ENCODE measurements at regions not wholly inside any gene's neighbourhood (a gene's known extent, or its start where the extent isn't known, plus 50 kb on each side); places are given as distances from the start of the nearest gene placed in this dataset.
"Not testable (repeated sequence)": the region's sequence is repeated elsewhere in the genome, so short reads cannot be mapped to it uniquely, and the experiment has no call there.

DNA sequence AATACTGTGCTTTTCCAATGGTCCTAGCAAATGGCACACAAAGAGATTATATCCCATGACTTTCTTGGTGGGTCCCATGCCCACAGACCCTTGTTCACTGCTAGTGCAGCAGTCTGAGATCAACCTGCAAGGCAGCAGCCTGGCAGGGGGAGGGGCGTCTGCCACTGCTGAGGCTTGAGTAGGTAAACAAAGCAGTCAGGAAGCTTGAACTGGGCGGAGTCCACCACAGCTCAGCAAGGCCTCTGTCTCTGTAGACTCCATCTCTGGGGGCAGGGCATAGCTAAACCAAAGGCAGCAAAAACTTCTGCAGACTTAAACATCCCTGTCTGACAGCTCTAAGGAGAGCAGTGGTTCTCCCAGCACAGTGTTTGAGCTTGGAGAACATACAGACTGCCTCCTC, 82.9 kb downstream of the ZNF737 start:
- no peak for DNase-seq

DNA sequence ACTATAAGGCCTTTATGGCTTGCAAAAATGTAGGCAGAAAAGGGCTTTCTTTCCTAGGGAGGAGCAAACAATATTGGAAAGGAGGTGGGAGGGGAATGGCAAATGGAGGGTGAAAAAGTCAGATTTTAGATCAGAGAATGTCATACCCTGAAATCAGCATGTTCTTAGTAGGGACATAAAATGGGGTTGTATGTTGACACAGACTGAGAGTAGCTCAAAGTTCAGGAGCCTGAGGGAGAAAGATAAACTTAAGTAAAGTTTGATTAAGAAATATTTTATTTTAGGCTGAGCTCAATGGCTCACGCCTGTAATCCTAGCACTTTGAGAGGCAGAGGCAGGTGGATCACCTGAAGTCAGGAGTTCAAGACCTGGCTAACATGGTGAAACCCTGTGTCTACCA, 83.8 kb downstream of the ZNF737 start:
- no peak for DNase-seq

DNA sequence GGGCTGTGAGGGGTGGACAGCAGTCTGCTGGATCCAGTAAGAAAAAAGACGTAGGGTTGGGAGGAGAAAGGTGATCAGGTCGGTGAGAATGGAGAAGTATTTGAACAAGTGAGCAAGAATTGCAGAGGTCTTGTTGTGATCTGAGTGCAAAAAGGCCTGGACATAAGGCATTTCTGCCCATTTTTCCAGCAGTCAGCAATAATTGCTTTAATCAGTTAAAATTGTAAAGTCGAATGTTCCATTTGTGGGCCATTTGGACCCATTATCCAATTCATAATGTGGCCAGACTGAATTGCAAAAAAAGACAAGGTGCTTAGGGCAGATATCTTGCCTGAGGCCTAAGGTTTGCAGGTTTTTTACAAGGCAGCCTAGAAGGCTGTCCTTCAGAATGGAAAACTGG, 86.1 kb downstream of the ZNF737 start:
- DNase-seq, result no peak

DNA sequence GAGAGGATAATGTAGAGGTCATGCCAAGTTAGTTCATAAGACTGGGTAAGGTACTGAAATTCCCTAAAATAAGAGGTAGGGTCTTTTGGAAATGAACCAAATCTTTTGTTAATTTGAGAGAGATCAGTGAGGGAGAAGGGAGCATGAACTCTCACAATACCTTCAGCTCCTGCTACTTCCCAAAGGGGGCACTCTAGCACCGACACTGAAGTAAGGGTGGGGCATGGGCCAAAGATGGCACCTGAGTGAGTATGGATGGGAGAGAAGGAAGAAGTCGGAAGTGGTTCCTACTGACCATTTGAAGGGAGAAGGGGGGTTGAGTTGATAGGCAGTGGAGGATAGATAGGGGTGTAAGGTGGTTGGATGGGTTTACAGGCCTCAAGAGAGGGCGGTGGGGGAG, 86.6 kb downstream of the ZNF737 start:
- no peak for DNase-seq

DNA sequence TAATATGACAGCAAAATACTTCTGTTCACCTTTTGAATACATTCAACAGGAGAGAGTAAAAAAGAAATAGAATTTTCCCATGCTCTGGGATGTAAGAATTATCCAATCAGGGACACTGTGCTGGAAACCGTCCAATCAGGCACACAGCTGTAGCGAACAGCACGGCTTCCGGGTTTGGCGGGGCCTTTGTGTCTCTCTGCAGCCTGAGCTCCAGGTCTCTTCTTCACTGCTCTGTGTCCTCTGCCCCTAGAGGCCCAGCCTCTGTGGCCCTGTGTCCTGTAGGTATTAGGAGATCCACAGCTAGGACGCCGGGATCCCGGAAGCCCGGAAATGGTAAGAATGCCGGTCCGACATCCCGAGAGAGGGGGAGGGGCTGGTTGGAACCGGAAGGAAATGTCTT, 92.7 kb downstream of the ZNF737 start:
- DNase-seq, result no peak

DNA sequence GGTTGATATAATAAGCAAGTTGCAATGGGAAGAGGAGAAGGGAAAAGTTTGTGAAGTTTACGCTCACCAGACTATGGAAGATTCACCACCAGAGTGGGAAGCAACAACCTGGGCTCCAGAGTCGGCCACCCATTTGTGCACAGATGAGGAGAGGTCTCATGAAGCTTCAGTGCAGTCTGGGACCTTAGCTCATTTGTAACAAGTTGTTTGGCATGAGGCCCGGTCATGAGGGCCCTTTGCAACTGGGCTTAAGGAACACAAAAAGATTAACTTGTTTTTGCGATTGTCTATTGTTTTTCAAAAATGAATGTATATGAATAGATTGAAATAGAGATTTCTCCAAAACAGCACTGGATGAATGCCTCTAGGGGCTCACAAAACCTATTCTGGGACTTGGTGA, 94.2 kb downstream of the ZNF737 start:
- DNase-seq, result no peak

DNA sequence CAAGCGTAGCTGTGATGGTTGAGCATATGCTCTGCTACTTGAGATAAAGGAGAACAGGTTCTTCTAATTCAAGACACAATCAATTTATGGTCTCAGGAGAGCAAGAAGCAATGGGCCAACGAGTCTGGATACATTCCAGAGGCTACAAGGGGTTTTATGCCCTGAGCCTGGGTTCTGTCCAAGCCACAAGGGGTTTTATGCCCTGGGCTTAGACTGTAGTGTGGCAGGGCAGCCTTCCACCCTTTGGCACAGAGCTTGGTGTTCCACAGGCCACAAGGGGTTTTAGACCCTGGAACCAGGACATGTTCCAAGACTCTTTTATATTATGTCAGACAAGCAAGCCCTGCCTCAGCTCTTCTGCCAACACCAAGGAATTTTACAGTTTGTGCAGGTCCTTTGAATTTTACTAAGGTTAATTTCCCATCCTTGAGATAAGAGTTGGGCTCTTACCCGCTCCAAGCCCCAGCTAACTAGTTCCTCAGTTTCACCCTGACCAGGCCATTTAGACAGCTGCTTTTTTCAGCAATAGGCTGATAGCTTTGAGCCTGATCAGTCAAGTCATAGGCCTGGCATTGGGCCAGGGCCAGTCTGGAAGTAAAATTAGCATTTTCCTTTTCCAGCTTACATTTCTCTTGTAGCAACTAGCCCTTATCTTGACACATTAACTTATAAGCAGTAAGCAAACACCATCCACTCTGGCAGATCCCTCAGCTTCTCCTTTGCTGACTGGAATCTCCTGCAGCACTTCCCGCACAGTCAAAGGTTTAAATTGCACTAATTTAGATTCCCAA, 95.0 kb downstream of the ZNF737 start:
- DNase-seq, result no peak

DNA sequence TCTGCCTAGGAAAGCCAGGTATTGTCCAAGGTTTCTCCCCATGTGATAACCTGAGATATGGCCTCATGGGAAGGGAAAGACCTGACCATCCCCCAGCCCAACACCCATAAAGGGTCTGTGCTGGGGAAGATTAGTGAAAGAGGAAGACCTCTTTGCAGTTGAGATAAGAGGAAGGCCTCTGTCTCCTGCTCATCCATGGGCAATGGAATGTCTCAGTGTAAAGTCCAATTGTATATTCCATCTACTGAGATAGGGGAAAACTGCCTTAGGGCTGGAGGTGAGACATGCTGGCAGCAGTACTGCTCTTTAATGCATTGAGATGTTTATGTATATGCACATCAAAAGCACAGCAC, 99.0 kb downstream of the ZNF737 start:
- DNase-seq, result not testable (repeated sequence)

DNA sequence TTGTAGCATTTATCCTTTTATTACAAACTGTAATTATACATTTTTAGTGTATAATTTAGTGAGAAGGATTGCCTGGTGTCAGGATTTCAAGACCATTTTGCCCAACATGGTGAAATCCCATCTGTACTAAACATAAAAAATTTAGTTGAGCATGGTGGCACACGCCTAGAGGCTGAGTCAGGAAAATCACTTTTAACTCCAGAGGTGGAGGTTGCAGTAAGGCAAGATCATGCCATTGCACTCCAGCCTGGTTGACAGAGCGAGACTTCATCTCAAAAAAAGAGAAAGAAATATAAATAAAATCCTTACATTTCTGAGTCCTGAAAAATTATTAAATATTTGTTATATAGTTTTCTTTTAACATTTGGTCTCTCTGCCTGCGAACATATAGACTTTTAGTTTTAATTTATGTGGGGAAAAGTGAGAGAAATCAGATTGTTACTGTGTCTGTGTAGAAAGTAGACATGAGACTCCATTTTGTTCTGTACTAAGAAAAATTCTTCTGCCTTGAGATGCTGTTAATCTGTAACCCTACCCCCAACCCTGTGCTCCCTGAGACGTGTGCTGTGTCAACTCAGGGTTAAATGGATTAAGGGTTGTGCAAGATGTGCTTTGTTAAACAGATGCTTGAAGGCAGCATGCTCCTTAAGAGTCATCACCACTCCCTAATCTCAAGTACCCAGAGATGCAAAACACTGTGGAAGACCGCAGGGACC, 99.5 kb downstream of the ZNF737 start:
- DNase-seq, result not testable (repeated sequence)

DNA sequence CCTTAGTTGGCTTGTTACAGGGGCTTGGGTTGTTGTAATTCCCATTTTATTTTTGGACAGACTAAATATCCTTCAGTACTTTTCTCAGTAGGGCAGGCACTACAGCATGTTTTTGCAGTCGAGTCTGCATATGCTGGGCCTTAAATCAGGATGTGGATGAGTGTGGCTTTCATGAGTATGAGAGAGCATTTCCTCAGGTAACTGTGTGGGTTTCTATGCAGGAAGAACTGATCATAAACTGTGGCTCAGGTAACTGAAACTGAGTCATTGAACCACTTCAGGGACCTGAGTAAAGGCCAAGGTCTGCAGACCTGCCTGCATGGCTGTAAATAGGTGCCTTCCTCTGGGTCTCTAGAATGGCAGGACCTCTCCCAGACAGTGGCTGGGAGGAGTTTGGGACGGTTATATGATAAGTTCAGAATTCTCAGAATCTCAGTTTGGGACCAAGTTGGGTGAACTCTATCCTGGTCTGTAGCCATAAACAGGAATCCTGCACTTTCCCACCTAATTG, 112.1 kb downstream of the ZNF737 start:
- no peak for DNase-seq

DNA sequence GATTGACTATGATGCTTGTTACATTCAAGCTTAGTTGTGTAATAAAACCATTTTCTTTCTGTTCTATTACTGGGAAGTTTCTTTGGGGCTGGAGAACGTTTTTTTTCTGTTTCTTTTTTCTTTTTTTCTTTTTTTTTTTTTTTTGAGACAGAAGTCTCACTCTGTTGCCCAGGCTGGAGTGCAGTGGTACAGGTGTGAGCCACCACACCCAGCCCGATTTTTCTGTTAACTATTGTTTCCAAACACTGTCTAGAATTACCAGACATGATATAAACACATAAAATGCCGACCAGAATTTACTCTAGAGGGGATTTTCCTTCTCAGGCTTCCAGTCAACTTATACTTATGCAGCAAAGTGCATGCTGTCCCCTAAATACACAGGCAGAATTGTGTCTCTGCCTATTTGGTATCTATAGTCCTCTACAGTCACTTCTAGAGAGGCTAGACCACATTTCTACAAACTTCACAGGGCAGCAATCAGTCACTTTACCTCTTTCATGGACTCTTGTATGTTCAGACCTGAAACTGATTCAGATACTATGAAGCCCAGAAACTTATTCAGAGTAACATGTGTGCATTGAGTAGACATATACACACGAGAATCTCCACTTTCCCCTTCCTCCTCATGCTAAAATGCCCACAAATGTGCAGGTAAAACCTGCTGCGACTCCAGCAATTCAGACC, 121.2 kb downstream of the ZNF737 start:
- DNase-seq, result no peak

DNA sequence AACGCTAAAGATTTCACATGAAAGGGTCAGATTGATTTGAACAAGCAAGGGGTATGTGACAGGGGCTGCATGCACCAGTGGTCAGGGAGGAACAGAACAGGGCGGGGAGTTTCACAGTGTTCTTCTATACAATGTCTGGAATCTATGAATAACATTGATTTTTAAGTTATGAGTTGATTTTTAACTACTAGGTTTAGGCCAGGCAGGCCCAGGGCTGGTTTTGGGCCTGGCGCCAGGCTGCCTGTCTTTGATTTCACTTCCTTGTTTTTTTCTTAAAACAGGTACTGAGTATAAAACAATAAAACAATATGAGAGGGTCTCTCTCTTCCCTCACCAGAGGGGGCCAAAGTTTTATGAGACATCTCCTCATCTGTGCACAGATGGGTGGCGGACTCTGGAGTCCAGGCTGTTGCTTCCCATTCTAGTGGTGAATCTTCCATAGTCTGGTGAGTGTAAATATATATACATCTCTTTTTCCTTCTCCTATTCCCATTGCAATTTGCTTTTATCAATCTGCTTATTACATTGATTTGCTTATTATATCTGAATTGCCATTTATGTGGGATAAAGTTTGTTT, 133.2 kb downstream of the ZNF737 start:
- not testable (repeated sequence) for DNase-seq

DNA sequence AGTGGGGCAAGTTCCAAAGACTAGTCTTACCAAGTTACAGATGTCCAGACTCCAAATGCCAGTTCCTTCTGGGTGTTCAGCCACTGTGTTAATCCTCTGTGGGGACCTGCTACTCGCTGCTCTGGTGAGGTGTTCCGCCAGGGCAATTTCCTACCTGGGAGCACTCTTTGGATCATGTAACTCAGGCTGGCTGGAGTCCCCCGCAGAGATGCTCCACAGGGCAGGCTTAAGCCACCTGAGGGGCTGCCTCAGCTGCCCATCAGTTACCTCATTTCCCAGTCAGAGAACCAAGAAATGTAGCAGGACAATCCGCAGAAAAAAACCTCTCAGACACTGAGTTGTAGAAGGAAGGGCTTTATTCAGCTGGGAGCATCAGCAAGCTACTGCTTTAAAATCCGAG, 133.8 kb downstream of the ZNF737 start:
- no peak for DNase-seq

DNA sequence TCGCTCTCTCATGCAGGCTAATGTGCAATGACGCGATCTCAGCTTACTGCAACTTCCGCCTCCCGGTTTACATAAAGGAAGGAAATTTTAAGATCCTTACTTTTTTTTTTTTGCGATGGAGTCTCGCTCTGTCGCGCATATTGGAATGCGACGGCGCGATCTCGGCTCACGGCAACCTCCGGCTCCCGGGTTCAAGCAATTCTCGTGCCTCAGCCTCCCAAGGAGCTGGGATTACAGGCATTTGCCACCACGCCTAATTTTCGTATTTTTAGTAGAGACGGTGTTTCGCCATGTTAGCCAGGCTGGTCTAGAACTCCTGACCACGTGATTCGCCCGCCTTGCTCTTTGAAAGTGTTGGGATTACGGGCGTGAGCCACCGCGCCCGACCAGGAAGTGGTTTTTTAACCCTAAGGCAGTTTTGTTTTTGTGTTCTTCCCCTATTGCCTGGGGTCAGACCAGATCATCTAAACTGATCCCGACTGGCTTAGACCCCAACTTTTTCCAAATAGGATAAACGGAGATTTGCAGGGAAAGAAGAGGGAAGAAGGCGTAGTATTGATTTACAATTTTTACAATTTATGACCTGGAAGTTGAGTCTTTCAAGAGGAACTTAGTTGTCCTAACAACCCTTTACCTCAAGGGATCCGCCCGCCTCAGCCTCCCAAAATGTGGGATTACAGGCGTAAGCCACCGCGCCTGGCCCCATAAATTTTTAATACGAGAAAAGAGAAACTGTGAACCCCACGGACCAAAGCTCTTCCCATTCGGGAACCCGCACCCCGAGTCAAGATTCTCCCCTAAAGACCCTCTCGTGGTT, 142.0 kb downstream of the ZNF737 start:
- DNase-seq, result no peak

DNA sequence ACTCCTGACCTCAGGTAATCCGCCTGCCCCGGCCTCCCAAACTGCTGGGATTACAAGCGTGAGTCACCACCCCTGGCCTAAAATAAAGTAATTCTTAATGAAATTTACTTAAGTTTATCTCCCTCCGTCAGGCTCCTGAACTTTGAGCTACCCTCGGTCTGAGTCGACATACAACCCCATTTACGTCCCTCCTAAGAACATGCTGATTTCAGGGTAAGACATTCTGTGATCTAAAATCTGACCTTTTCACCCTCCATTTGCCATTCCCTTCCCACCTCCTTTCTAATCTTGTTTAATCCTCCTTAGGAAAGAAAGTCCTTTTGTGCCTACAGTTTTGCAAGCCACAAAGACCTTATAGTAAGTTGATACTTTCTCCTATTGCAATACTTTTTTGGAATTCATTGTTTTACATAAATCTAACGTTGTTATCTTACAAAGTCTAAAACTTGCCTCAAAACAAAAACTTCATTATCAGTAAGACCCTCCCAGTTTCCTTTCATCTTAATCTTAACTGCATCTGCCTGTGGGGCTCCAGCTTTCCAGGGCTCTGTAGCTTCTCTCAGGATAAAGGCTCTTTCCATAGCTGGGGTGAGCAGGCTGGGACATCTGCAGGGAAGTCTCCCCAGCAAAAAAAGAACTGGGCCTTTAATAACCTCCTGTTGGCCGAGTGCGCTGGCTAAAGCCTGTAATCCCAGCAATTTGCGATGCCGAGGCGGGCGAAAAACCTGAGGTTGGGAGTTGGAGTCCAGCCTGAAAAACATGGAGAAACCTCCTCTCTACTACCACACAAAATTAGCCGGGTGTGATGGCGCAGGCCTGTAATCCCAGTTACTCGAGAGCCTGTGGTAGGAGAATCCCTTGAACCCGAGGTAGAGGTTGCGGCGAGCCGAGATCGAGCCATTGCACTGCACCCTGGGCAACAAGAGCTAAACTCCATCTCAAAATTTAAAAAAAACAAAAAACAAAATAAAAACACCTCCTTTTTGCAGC, 143.1 kb downstream of the ZNF737 start:
- no peak for DNase-seq

DNA sequence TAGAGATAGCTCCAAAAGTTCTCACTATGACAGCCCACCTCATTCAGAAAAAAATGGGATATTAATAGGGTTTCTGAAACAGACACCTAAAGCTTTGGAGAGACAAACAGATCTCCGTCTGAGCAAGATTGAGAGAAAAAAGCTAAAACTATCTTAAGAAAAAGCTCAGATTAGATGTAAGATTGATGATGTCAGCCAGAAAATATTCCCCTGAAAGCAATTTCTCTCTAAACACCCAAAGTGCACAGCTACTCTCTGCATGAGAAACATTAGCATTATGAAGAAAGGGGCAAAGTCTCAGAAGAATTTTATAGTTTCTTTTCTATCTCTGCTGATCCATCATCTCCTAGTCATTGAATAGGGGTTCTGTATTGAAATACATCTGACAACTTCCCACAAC, 148.9 kb downstream of the ZNF737 start:
- no peak for DNase-seq

DNA sequence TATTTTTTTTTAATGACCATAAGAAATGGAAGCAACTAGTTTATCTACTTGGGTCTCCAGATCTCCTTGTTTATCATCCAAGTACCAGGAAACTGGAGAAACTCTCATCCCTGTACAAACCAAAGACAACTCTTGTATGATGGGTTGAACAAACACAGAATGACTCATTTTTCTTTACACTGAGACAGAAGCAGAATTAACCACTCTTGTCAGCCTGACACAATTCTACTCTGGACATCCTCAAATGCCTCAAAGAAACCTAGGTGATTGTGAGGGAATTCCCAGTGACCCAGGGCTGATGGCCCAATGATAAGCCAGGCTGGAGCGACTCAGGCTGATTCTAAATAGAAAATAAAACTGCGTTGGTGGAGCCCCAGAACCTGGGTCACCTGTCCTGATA, 151.5 kb downstream of the ZNF737 start:
- no peak for DNase-seq

DNA sequence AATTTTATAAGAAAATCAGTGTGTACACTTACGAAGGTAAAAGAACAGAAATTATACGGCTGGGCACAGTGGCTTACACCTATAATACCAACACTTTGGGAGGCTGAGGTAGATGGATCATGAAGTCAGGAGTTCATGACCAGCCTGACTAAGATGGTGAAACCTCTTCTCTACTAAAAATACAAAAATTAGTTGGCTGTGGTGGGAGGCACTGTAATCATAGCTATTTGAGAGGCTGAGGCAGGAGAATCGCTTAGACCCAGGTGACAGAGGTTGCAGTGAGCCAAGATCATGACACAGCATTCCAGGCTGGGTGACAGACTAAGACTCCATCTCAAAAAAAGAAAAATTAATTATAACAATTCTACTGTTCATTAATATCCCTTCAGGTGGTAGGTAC, 151.9 kb downstream of the ZNF737 start:
- DNase-seq, result no peak

DNA sequence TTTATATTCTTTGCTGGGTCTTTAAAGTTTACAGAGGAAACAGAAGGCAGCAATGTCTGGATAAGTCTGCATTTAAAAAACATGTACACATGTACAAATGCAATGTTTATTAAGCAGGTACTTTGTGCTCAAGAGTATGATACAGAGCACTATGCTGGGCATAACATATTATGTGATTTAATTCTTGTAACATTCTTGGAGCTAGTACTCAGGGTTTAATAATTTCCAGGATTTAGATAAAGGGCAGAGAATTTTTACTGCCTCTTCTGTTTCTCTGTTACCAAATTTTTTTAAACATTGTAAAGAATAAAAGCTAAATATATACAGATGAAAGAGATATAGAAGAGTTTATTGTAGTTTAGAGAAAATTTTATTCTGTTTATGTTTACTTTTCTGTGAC, 152.7 kb downstream of the ZNF737 start:
- no peak for DNase-seq

DNA sequence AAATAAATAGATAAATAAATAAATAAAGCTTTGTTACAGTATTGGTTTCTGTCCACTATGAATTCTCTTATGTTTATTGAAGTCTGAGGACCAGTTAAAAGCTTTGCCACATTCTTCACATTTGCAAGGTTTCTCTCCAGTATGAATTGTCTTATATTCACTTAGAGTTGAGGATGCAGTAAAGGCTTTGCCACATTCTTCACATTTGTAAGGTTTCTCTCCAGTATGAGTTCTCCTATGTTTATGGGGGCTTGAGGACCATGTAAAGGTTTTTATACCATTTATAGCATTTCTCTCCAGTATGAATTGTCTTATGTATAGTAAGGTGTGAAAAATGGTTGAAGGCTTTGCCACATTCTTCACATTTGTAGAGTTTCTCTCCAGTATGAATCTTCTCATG, 168.3 kb downstream of the ZNF737 start:
- DNase-seq, result no peak

DNA sequence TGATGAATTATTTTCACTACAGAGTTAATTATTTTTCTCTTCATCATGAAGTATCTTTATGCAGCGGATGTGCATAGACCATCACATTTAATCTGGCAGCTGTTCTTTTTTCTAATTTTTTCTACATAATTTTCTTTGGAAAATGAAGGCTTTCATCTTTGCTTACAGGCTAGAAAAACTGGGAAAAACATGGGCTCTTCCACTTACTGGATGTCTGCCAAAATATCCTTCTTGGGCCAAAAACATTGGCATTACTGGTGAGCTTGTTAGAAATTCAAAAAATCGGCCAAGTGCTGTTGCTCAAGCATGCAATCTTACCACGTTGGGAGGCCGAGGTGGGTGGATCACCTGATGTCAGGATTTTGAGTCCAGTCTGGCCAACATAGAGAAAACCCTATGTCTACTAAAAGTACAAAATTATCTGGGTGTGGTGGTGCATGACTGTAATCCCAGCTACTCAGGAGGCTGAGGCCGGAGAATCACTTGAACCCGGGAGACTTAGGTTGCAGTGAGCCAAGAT, 176.8 kb downstream of the ZNF737 start:
- no peak for DNase-seq

Data from DMS153 (cell line).